Hepatocyte (in vitro differentiated cells): ENCODE measurements at regions not wholly inside any gene's neighbourhood (a gene's known extent, or its start where the extent isn't known, plus 50 kb on each side); places are given as distances from the start of the nearest gene placed in this dataset.
A peak's percentile ranks its signal among the peaks of the same experiment; 100 is the strongest.

Experiments used
- DNase-seq: peaks from one replicate; pipeline ENCODE4 v3.0.0-alpha.2; 2016; ENCODE audit warnings: low spot score
- H2AFZ ChIP-seq: fragments of 200-600 bp; sonication (generic); 2 replicates; pipeline ENCODE4 v1.6.0; 2016; ENCODE audit warnings: antibody characterized with exemption, mild to moderate bottlenecking
- H3K27ac ChIP-seq: fragments of 200-600 bp; sonication (generic); 2 replicates; pipeline ENCODE4 v1.5.1; 2016; ENCODE audit warnings: mild to moderate bottlenecking
- H3K27me3 ChIP-seq: fragments of 200-600 bp; sonication (generic); 2 replicates; pipeline ENCODE4 v1.6.1; 2016
- H3K36me3 ChIP-seq: fragments of 200-600 bp; sonication (generic); replicated peaks from 2 replicates; pipeline ENCODE4 v1.5.1; 2016; ENCODE audit warnings: low read depth; ENCODE audit not compliant: insufficient read depth
- H3K4me1 ChIP-seq: fragments of 200-600 bp; sonication (generic); 2 replicates; pipeline ENCODE4 v1.5.1; 2016; ENCODE audit warnings: mild to moderate bottlenecking, moderate library complexity; ENCODE audit not compliant: insufficient read depth
- H3K4me2 ChIP-seq: fragments of 200-600 bp; sonication (generic); 2 replicates; pipeline ENCODE4 v1.6.0; 2016
- H3K4me3 ChIP-seq: fragments of 200-600 bp; sonication (generic); 2 replicates; pipeline ENCODE4 v1.5.1; 2016; ENCODE audit warnings: mild to moderate bottlenecking
- H3K79me2 ChIP-seq: fragments of 200-600 bp; sonication (generic); 2 replicates; pipeline ENCODE4 v1.6.0; 2017; ENCODE audit warnings: mild to moderate bottlenecking
- H3K9me2 ChIP-seq: fragments of 200-600 bp; sonication (generic); replicated peaks from 2 replicates; pipeline ENCODE4 v1.6.0; 2017; ENCODE audit warnings: mild to moderate bottlenecking; ENCODE audit not compliant: insufficient read depth
- H3K9me3 ChIP-seq: fragments of 200-600 bp; sonication (generic); 2 replicates; pipeline ENCODE4 v1.5.1; 2016; ENCODE audit warnings: low read depth, mild to moderate bottlenecking
- H4K20me1 ChIP-seq: fragments of 200-600 bp; sonication (generic); 2 replicates; pipeline ENCODE4 v1.6.0; 2016; ENCODE audit warnings: mild to moderate bottlenecking; ENCODE audit not compliant: insufficient read depth, poor library complexity, severe bottlenecking
- EZH2 ChIP-seq: fragments of 200-600 bp; sonication (generic); IDR thresholded peaks from 2 replicates; pipeline ENCODE4 v1.6.1; 2016; ENCODE audit warnings: antibody characterized with exemption, mild to moderate bottlenecking, borderline replicate concordance
- EZH2phosphoT487 ChIP-seq: fragments of 200-600 bp; sonication (generic); IDR thresholded peaks from one replicate; pipeline ENCODE4 v1.6.1; 2018; ENCODE audit warnings: antibody characterized with exemption, mild to moderate bottlenecking, low read depth, moderate library complexity; ENCODE audit not compliant: unreplicated experiment, severe bottlenecking
- WGBS: methylation state at CpG from one replicate; pipeline ENCODE4 v1.1.6; 2016; ENCODE audit warnings: low lambda C conversion rate; ENCODE audit errors: missing lambda C conversion rate; 5-methylcytosine and 5-hydroxymethylcytosine counted together
- TF ChIP-seq, protein P1 (sequence below): fragments of 200-600 bp; sonication (generic); IDR thresholded peaks from 2 replicates; pipeline ENCODE4 v1.5.1; 2016; ENCODE audit warnings: antibody characterized with exemption, mild to moderate bottlenecking; ENCODE audit not compliant: poor library complexity

DNA sequence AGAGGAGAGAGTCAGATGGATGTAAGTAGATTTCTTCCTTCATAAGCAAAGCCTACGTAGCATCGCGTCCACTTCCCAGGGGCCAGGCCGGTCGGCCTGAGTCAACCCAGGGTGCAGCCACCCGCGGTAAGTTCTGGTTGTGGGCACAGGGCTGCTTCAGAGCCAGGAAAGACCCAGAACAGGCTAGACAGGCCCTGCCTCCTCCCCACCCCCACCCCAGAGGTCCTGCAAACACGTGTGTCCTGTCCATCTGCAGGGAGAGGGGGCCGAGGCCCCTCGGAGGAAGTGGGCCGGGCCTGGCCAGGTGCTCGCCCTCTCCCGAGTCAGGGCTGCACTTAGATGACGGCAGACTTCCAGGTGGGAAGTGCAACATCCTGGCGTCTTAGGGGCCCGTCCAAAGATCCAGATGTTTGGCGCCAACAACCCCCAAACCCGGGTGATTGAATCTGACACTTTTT, 100.8 kb upstream of the ALDH1A3 start:
- peak; percentile 28 for DNase-seq
- Histone ChIP-seq H3K9me2 (no peaks in the 10 kb centered on the region), H3K27ac (no peak overlapping the region), H2AFZ (no peak overlapping the region), H3K9me3 (no peaks in the 10 kb centered on the region), H3K4me2 (no peak overlapping the region), H4K20me1 (no peaks in the 10 kb centered on the region), H3K36me3 (no peaks in the 10 kb centered on the region), H3K79me2 (no peaks in the 10 kb centered on the region), H3K4me1 (no peaks in the 10 kb centered on the region), H3K4me3 (no peak overlapping the region), H3K27me3 (no peaks in the 10 kb centered on the region)
- no peak for TF ChIP-seq EZH2phosphoT487
- TF ChIP-seq, protein P1, sequence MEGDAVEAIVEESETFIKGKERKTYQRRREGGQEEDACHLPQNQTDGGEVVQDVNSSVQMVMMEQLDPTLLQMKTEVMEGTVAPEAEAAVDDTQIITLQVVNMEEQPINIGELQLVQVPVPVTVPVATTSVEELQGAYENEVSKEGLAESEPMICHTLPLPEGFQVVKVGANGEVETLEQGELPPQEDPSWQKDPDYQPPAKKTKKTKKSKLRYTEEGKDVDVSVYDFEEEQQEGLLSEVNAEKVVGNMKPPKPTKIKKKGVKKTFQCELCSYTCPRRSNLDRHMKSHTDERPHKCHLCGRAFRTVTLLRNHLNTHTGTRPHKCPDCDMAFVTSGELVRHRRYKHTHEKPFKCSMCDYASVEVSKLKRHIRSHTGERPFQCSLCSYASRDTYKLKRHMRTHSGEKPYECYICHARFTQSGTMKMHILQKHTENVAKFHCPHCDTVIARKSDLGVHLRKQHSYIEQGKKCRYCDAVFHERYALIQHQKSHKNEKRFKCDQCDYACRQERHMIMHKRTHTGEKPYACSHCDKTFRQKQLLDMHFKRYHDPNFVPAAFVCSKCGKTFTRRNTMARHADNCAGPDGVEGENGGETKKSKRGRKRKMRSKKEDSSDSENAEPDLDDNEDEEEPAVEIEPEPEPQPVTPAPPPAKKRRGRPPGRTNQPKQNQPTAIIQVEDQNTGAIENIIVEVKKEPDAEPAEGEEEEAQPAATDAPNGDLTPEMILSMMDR = no peak
- no peak for TF ChIP-seq EZH2
- 68% methylated on average over 18 of the region's 18 CpGs for WGBS

DNA sequence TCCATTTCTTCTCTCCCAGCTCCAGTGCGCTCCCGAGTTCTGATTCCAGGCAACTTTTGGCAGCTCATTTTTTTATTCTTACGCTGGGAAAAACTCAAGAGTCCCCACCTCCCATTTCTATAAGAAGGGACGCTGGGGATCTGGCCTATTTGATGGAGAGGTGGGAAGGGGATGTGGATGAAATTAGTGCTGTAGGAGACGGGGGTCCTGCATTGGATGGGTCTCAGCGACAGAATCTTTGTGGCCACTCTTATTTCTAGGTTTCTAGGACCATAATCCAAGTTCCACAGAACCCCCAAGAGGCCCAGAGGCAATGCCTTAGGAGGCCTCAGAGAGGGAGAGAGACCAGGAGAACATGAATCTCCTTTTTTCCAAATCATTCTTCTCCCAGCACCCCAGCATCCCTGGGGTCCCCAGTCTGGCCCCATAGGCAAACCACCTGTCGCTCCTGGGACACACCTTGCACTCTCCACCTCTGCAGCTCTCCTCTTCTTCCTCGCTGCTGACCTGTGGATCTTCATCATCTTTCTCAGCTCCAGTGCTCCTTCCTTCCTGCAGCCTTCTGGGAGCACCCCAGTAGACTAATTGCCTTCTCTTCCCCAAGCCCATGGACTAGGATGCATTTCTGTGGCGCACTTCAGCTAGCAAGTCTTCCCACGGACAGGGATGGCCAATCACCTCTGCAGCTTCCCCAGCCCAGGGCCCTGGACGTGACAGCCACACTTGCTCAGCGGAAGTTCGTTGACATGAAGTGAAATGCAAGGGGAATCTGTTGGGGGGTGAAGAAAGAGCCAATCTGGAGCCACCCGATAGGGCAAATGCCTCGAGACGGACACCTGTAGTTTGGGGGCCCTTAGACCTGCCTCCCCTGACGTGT, 100.1 kb upstream of the ALDH1A3 start:
- H3K4me3 ChIP-seq = no peak overlapping the region
- no peaks in the 10 kb centered on the region for H3K4me1 ChIP-seq
- H3K27me3 ChIP-seq = no peaks in the 10 kb centered on the region
- DNase-seq = no peak
- H4K20me1 ChIP-seq = no peaks in the 10 kb centered on the region
- 79% methylated on average over 17 of the region's 17 CpGs for WGBS
- H3K36me3 ChIP-seq = no peaks in the 10 kb centered on the region
- no peaks in the 10 kb centered on the region for H3K9me2 ChIP-seq
- no peak overlapping the region for H2AFZ ChIP-seq
- peak overlapping the region; percentile 55 for H3K27ac ChIP-seq
- H3K4me2 ChIP-seq = no peak overlapping the region
- no peaks in the 10 kb centered on the region for H3K9me3 ChIP-seq
- no peaks in the 10 kb centered on the region for H3K79me2 ChIP-seq
- TF ChIP-seq EZH2phosphoT487 = no peak
- TF ChIP-seq, protein P1 = no peak

DNA sequence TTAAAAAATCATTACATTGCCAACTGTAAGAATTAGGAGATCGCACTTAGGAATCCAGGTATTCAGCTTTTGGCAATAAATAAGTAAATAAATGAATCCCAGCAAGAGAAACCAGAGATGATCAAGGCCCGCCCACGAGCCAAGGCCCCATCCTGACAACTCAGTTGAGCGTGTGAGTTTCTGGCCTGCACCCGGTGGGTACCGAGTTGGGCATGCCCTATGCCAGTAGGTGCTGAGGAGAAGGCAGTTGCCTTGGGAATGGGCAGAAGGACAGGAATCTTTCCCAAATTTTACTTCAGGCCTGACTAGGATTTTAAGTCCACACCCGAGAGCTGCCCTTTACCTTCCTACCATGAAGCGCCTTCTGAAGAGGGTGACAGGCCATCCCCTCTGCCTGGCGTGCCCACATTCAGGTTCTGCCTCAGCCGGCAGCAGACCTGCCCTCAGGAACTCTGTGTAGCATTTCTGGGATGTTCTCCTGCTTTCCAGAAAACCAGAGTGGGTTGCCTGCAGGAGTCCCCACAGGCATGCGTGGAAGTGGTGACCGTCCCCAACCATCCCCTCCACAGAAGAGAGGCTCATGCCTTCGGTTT, 99.3 kb upstream of the ALDH1A3 start:
- H3K4me2 ChIP-seq = no peak overlapping the region
- H2AFZ ChIP-seq = no peak overlapping the region
- H4K20me1 ChIP-seq = no peaks in the 10 kb centered on the region
- no peaks in the 10 kb centered on the region for H3K4me1 ChIP-seq
- TF ChIP-seq, protein P1 = no peak
- TF ChIP-seq EZH2 (no peak), EZH2phosphoT487 (no peak)
- 92% methylated on average over 13 of the region's 13 CpGs for WGBS
- no peak overlapping the region for H3K27ac ChIP-seq
- H3K4me3 ChIP-seq = no peak overlapping the region
- no peaks in the 10 kb centered on the region for H3K27me3 ChIP-seq
- H3K36me3 ChIP-seq = no peaks in the 10 kb centered on the region
- no peaks in the 10 kb centered on the region for H3K9me2 ChIP-seq
- DNase-seq = no peak
- H3K79me2 ChIP-seq = no peaks in the 10 kb centered on the region
- H3K9me3 ChIP-seq = no peaks in the 10 kb centered on the region
